Neuronal stem cell (in vitro differentiated cells): ENCODE measurements at regions not wholly inside any gene's neighbourhood (a gene's known extent, or its start where the extent isn't known, plus 50 kb on each side); places are given as distances from the start of the nearest gene placed in this dataset.

Source experiments
- DNase-seq: peaks from one replicate; pipeline ENCODE4 v3.0.0-alpha.2; 2013; ENCODE audit warnings: low spot score
- H2AFZ ChIP-seq: one replicate; pipeline ENCODE4 v1.6.1; 2013; ENCODE audit warnings: mild to moderate bottlenecking, low read length, inconsistent platforms
- H2AK5ac ChIP-seq: 2 replicates; pipeline ENCODE4 v1.6.1; 2013; ENCODE audit warnings: low read depth, mild to moderate bottlenecking, inconsistent platforms, low read length, moderate library complexity, mixed read lengths
- H2BK120ac ChIP-seq: 2 replicates; pipeline ENCODE4 v1.6.1; 2013; ENCODE audit warnings: low read depth, mild to moderate bottlenecking, inconsistent platforms, low read length, moderate library complexity, mixed read lengths
- H2BK12ac ChIP-seq: one replicate; pipeline ENCODE4 v1.6.1; 2013; ENCODE audit warnings: low read length, inconsistent platforms
- H2BK15ac ChIP-seq: 2 replicates; pipeline ENCODE4 v1.6.1; 2013; ENCODE audit warnings: mild to moderate bottlenecking, low read length, inconsistent platforms, mixed read lengths
- H2BK5ac ChIP-seq: one replicate; pipeline ENCODE4 v1.6.1; 2013; ENCODE audit warnings: inconsistent platforms, mild to moderate bottlenecking, low read length, moderate library complexity
- H3K14ac ChIP-seq: one replicate; pipeline ENCODE4 v1.6.1; 2013; ENCODE audit warnings: low read length, inconsistent platforms
- H3K18ac ChIP-seq: 2 replicates; pipeline ENCODE4 v1.6.1; 2013; ENCODE audit warnings: low read length, inconsistent platforms
- H3K23ac ChIP-seq: 2 replicates; pipeline ENCODE4 v1.6.1; 2013; ENCODE audit warnings: low read depth, mild to moderate bottlenecking, mixed read lengths, low read length, inconsistent platforms; ENCODE audit not compliant: poor library complexity
- H3K27ac ChIP-seq: replicated peaks from 3 replicates; pipeline ENCODE4 v1.5.1; 2013; ENCODE audit warnings: low read length, inconsistent platforms
- H3K27me3 ChIP-seq, 3 experiments: 2 replicates each; pipeline ENCODE4 v1.6.1; 2013; ENCODE audit warnings: low read length in 3 of 3, mild to moderate bottlenecking in 2 of 3, inconsistent platforms in 1 of 3, low read depth in 1 of 3, mixed read lengths in 1 of 3, moderate library complexity in 1 of 3; ENCODE audit not compliant: control insufficient read depth in 3 of 3, insufficient read depth in 3 of 3
- H3K36me3 ChIP-seq, 2 donors: replicated peaks in 1 of 2; 2 replicates each; pipeline ENCODE4 v1.6.1; 2013; ENCODE audit warnings: low read length in 2 of 2; ENCODE audit not compliant: control insufficient read depth in 2 of 2, insufficient read depth in 2 of 2
- H3K4ac ChIP-seq: 2 replicates; pipeline ENCODE4 v1.6.1; 2013; ENCODE audit warnings: inconsistent platforms, mild to moderate bottlenecking, low read length, moderate library complexity
- H3K4me1 ChIP-seq, 2 donors: 1 replicate in 1 of 2; 2 replicates in 1 of 2; pipeline ENCODE4 v1.6.1; 2013; ENCODE audit warnings: low read length in 2 of 2, low read depth in 1 of 2; ENCODE audit not compliant: control insufficient read depth in 2 of 2, insufficient read depth in 1 of 2
- H3K4me2 ChIP-seq: one replicate; pipeline ENCODE4 v1.6.1; 2013; ENCODE audit warnings: mild to moderate bottlenecking, low read length, inconsistent platforms; ENCODE audit not compliant: insufficient read depth, poor library complexity, severe bottlenecking
- H3K4me3 ChIP-seq, 2 donors: 2 replicates each; pipeline ENCODE4 v1.5.1; 2013; ENCODE audit warnings: low read length in 2 of 2, mild to moderate bottlenecking in 2 of 2, inconsistent platforms in 1 of 2, moderate library complexity in 1 of 2
- H3K79me1 ChIP-seq: one replicate; pipeline ENCODE4 v1.6.1; 2013; ENCODE audit warnings: low read depth, mild to moderate bottlenecking, inconsistent platforms, low read length, moderate library complexity
- H3K9ac ChIP-seq: one replicate; pipeline ENCODE4 v1.6.1; 2013; ENCODE audit warnings: mild to moderate bottlenecking, low read depth, low read length, inconsistent platforms; ENCODE audit not compliant: poor library complexity
- H3K9me3 ChIP-seq, 2 donors: replicated peaks in 1 of 2; 2 replicates each; pipeline versions ENCODE3 to v1.6.1; 2013; ENCODE audit warnings: low read length in 2 of 2, mild to moderate bottlenecking in 2 of 2, inconsistent platforms in 1 of 2, low read depth in 1 of 2, mixed read lengths in 1 of 2, moderate library complexity in 1 of 2; ENCODE audit not compliant: control insufficient read depth in 2 of 2, insufficient read depth in 1 of 2
- H4K8ac ChIP-seq: one replicate; pipeline ENCODE4 v1.6.1; 2013; ENCODE audit warnings: low read depth, mild to moderate bottlenecking, inconsistent platforms, low read length, moderate library complexity
- H4K91ac ChIP-seq: one replicate; pipeline ENCODE4 v1.6.1; 2013; ENCODE audit warnings: low read length, low read depth, mild to moderate bottlenecking, inconsistent platforms; ENCODE audit not compliant: poor library complexity
- WGBS, 2 donors: extraction: QIAGEN DNeasy Blood & Tissue Kit; methylation state at CpG; one replicate each; pipeline ENCODE4 v1.1.7; 2013; ENCODE audit warnings: missing lambda C conversion rate in 2 of 2, mixed read lengths in 1 of 2; ENCODE audit not compliant: insufficient read length in 2 of 2, insufficient replicate concordance in 1 of 2; ENCODE audit errors: extremely low coverage in 2 of 2; 5-methylcytosine and 5-hydroxymethylcytosine counted together

DNA sequence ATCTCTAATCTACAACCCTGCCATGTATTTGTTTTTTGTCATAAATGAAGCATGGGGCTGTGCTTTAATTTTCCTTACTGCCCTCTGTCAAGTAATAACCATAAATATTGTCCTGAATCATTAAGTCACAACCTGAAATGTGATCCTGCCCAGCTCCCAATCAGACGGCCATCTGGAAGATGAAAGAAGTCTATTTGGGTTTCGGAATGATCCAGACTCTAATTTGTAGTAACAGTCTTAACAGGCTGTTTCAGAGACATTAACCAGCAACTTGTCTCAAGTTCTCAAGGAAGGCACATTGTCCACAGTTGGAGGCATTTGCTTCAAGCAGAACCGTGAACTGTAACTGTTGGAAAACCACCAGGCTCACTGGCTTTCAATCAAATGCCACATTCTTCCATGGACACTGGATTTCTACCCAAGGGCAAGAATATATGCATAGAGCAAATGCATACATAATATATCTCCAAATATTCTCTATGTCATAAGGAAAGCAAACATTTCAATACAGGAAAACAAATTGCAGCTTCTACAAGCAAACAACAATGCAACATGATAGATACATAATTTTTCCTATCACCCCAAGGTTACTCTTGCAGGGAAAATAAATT lies 405.2 kb upstream of the NPVF start:
- H2BK15ac ChIP-seq = no peak overlapping the region
- no peak overlapping the region for H3K9ac ChIP-seq
- H2BK12ac ChIP-seq = no peak overlapping the region
- no peaks in the 10 kb centered on the region for H3K9me3 ChIP-seq
- no peak overlapping the region for H2AFZ ChIP-seq
- no peak overlapping the region for H2BK5ac ChIP-seq
- no peak overlapping the region for H3K23ac ChIP-seq
- no peaks in the 10 kb centered on the region for H3K27me3 ChIP-seq
- no peak for DNase-seq
- H3K18ac ChIP-seq = no peak overlapping the region
- no peaks in the 10 kb centered on the region for H3K36me3 ChIP-seq
- H4K8ac ChIP-seq = no peak overlapping the region
- no peak overlapping the region for H3K27ac ChIP-seq
- no CpG with 5 or more reads among the region's 3 CpGs for WGBS, 2 donors
- no peak overlapping the region for H3K4ac ChIP-seq
- H3K14ac ChIP-seq = no peak overlapping the region
- H2BK120ac ChIP-seq = no peak overlapping the region
- H2AK5ac ChIP-seq = no peak overlapping the region
- H3K79me1 ChIP-seq = no peaks in the 10 kb centered on the region
- no peak overlapping the region for H3K4me2 ChIP-seq
- peaks cover 0 to 2% of the 10 kb centered on the region in 2 donors for H3K4me1 ChIP-seq
- no peak overlapping the region for H4K91ac ChIP-seq
- H3K4me3 ChIP-seq = no peak overlapping the region

- Histone ChIP-seq H3K27ac (no peak overlapping the region), H3K14ac (no peak overlapping the region), H2BK15ac (no peak overlapping the region), H3K23ac (no peak overlapping the region), H2BK120ac (no peak overlapping the region), H2BK5ac (no peak overlapping the region), H3K4ac (no peak overlapping the region), H2AFZ (no peak overlapping the region), H2BK12ac (no peak overlapping the region), H3K9ac (no peak overlapping the region), H3K18ac (no peak overlapping the region), H4K91ac (no peak overlapping the region), H3K4me2 (no peak overlapping the region), H3K79me1 (no peaks in the 10 kb centered on the region), H3K4me1 (peaks cover 0 to 2% of the 10 kb centered on the region in 2 donors), H3K9me3 (no peaks in the 10 kb centered on the region), H2AK5ac (no peak overlapping the region), H3K36me3 (no peaks in the 10 kb centered on the region), H3K4me3 (no peak overlapping the region), H4K8ac (no peak overlapping the region), H3K27me3 (no peaks in the 10 kb centered on the region)
- no peak for DNase-seq
- WGBS, 2 donors = no CpG with 5 or more reads among the region's 9 CpGs
Measured at GRCh38 chr7:25636168-25636567, 407.9 kb upstream of the NPVF start.

DNA sequence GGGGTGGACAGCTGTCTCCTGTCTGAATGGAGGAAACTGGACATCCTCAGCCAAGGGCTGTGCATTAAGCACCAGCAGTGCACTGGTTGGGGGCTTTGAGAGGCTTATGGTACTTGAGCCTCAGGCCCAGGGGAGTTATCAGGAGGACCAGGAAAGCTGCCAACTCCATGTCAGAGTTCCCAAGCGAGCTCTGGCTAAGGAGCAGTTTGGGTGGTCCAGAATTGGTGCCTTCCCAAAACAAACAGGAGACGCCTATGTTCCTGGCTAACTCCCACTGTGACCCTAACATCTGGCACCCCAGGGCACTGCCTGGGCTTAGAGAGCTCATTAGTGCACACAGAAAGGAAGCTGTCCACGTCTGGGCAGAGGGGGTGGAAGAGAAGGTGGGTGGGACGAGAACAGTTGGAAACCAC lies 408.6 kb upstream of the NPVF start:
- no peak overlapping the region for H2AK5ac ChIP-seq
- no peak overlapping the region for H2BK5ac ChIP-seq
- no CpG with 5 or more reads among the region's 4 CpGs for WGBS, 2 donors
- DNase-seq = no peak
- no peak overlapping the region for H3K4me2 ChIP-seq
- no peak overlapping the region for H4K91ac ChIP-seq
- H2BK12ac ChIP-seq = no peak overlapping the region
- H3K9me3 ChIP-seq = no peaks in the 10 kb centered on the region
- no peaks in the 10 kb centered on the region for H3K27me3 ChIP-seq
- no peak overlapping the region for H3K23ac ChIP-seq
- H3K4me3 ChIP-seq = no peak overlapping the region
- no peak overlapping the region for H4K8ac ChIP-seq
- H3K4me1 ChIP-seq = peaks cover 0 to 2% of the 10 kb centered on the region in 2 donors
- H2BK15ac ChIP-seq = no peak overlapping the region
- H2BK120ac ChIP-seq = no peak overlapping the region
- H3K4ac ChIP-seq = no peak overlapping the region
- H3K14ac ChIP-seq = no peak overlapping the region
- H3K36me3 ChIP-seq = no peaks in the 10 kb centered on the region
- H3K79me1 ChIP-seq = no peaks in the 10 kb centered on the region
- H3K27ac ChIP-seq = no peak overlapping the region
- no peak overlapping the region for H2AFZ ChIP-seq
- H3K9ac ChIP-seq = no peak overlapping the region
- H3K18ac ChIP-seq = no peak overlapping the region

DNA sequence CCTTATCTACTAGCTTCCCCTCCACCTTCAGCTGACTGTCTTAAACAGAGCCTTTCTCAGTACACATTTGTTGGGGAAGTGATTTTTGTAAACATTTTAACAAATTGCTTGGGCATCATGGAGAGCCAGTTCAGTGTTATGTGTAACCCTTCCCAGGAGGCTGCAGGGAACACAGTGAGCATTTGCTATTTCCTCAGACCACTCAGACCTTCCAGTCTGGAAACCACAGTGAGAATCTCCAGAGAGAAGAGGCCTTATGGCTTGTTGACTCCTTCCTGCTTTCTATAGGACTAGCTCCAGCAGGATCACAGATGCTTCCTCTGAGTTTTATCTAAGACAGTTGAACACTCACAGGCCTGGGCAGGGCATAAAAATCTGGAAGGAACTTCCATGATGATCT lies 409.8 kb upstream of the NPVF start:
- no peak overlapping the region for H3K4me3 ChIP-seq
- no peak overlapping the region for H3K14ac ChIP-seq
- H3K18ac ChIP-seq = no peak overlapping the region
- no peak overlapping the region for H2BK12ac ChIP-seq
- no peak overlapping the region for H2AK5ac ChIP-seq
- H4K91ac ChIP-seq = no peak overlapping the region
- no peak overlapping the region for H2BK5ac ChIP-seq
- H3K23ac ChIP-seq = no peak overlapping the region
- no peaks in the 10 kb centered on the region for H3K9me3 ChIP-seq
- H3K27me3 ChIP-seq = no peaks in the 10 kb centered on the region
- H4K8ac ChIP-seq = no peak overlapping the region
- no peak overlapping the region for H3K9ac ChIP-seq
- no peak overlapping the region for H2AFZ ChIP-seq
- H3K36me3 ChIP-seq = no peaks in the 10 kb centered on the region
- no peak overlapping the region for H2BK120ac ChIP-seq
- H3K4ac ChIP-seq = no peak overlapping the region
- H3K4me2 ChIP-seq = no peak overlapping the region
- H2BK15ac ChIP-seq = no peak overlapping the region
- H3K4me1 ChIP-seq = peaks cover 0 to 2% of the 10 kb centered on the region in 2 donors
- no peaks in the 10 kb centered on the region for H3K79me1 ChIP-seq
- H3K27ac ChIP-seq = no peak overlapping the region
- DNase-seq = no peak
